Progenitor cell of endocrine pancreas (in vitro differentiated cells): ENCODE measurements at regions not wholly inside any gene's neighbourhood (a gene's known extent, or its start where the extent isn't known, plus 50 kb on each side); places are given as distances from the start of the nearest gene placed in this dataset.
"Not testable (repeated sequence)": the region's sequence is repeated elsewhere in the genome, so short reads cannot be mapped to it uniquely, and the experiment has no call there.

Experiments
- DNase-seq: peaks from one replicate; pipeline ENCODE4 v3.0.0; 2021; ENCODE audit warnings: low spot score; ENCODE audit not compliant: unreplicated experiment
- H3K27ac Mint-ChIP-seq: 2 replicates; pipeline ENCODE4 v1.8.0; 2021; ENCODE audit warnings: mild to moderate bottlenecking, moderate library complexity, mixed read lengths
- H3K27me3 Mint-ChIP-seq: 2 replicates; pipeline ENCODE4 v1.8.0; 2021; ENCODE audit warnings: mixed read lengths
- H3K36me3 Mint-ChIP-seq: 2 replicates; pipeline ENCODE4 v1.8.0; 2022; ENCODE audit warnings: mixed read lengths; ENCODE audit not compliant: insufficient read depth
- H3K4me1 Mint-ChIP-seq: 2 replicates; pipeline ENCODE4 v1.8.0; 2021; ENCODE audit warnings: low read depth, mixed read lengths
- H3K4me3 Mint-ChIP-seq: 2 replicates; pipeline ENCODE4 v1.8.0; 2021; ENCODE audit warnings: low read depth, mild to moderate bottlenecking, moderate library complexity, mixed read lengths
- H3K9me3 Mint-ChIP-seq: 2 replicates; pipeline ENCODE4 v1.8.0; 2021; ENCODE audit warnings: low read depth, mixed read lengths
- TF ChIP-seq, protein P1 (sequence below): fragments of 200-600 bp; sonication (generic); IDR thresholded peaks from one replicate; pipeline ENCODE4 v1.5.0; 2021; ENCODE audit warnings: antibody characterized with exemption, mild to moderate bottlenecking; ENCODE audit not compliant: unreplicated experiment

DNA sequence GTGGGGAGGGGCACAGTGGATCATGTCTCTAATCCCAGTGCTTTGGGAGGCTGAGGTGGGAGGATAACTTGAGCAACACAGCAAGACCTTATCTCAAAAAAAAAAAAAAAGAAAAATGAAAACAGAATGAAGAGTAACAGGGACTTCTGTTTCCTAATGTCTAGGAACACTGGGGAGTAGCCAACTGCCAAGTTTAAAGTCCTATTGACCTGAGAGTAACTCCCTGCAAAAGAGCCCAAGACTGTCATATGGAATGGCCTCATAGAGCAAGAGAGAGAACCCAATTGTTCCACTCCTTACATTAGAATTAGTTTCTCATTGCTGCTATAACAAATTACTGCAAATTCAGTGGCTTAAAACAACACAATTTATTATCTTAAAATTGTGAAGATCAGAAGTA, 881.4 kb upstream of the ROBO1 start:
- Mint-ChIP-seq H3K4me1 (no peaks in the 10 kb centered on the region), H3K36me3 (peaks cover 2% of the 10 kb centered on the region), H3K9me3 (peaks cover 7% of the 10 kb centered on the region), H3K27me3 (no peaks in the 10 kb centered on the region), H3K27ac (no peak overlapping the region), H3K4me3 (no peak overlapping the region)
- no peak for DNase-seq
- TF ChIP-seq, protein P1, sequence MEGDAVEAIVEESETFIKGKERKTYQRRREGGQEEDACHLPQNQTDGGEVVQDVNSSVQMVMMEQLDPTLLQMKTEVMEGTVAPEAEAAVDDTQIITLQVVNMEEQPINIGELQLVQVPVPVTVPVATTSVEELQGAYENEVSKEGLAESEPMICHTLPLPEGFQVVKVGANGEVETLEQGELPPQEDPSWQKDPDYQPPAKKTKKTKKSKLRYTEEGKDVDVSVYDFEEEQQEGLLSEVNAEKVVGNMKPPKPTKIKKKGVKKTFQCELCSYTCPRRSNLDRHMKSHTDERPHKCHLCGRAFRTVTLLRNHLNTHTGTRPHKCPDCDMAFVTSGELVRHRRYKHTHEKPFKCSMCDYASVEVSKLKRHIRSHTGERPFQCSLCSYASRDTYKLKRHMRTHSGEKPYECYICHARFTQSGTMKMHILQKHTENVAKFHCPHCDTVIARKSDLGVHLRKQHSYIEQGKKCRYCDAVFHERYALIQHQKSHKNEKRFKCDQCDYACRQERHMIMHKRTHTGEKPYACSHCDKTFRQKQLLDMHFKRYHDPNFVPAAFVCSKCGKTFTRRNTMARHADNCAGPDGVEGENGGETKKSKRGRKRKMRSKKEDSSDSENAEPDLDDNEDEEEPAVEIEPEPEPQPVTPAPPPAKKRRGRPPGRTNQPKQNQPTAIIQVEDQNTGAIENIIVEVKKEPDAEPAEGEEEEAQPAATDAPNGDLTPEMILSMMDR = no peak

DNA sequence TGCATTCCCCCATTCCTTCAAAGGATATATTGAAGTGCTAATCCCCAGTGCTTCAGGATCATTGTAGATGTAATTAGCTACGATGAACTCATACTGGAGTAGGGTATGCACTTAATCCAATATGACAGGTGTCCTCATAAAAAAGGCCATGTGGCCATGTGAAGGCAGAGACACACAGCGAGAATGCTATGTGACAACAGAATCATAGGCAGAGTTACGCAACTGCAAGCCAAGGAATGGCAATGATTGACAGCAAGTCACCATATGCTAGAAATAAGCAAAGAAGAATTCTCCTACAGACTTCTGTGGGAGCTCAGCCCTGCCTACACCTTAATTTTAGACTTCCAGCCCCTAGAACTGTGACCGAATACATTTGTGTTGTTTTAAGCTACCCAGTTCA, 875.6 kb upstream of the ROBO1 start:
- Mint-ChIP-seq H3K9me3 (peaks cover 8% of the 10 kb centered on the region), H3K4me1 (no peaks in the 10 kb centered on the region), H3K4me3 (no peak overlapping the region), H3K27me3 (no peaks in the 10 kb centered on the region), H3K36me3 (no peaks in the 10 kb centered on the region), H3K27ac (no peak overlapping the region)
- TF ChIP-seq, protein P1 = no peak
- DNase-seq = no peak

DNA sequence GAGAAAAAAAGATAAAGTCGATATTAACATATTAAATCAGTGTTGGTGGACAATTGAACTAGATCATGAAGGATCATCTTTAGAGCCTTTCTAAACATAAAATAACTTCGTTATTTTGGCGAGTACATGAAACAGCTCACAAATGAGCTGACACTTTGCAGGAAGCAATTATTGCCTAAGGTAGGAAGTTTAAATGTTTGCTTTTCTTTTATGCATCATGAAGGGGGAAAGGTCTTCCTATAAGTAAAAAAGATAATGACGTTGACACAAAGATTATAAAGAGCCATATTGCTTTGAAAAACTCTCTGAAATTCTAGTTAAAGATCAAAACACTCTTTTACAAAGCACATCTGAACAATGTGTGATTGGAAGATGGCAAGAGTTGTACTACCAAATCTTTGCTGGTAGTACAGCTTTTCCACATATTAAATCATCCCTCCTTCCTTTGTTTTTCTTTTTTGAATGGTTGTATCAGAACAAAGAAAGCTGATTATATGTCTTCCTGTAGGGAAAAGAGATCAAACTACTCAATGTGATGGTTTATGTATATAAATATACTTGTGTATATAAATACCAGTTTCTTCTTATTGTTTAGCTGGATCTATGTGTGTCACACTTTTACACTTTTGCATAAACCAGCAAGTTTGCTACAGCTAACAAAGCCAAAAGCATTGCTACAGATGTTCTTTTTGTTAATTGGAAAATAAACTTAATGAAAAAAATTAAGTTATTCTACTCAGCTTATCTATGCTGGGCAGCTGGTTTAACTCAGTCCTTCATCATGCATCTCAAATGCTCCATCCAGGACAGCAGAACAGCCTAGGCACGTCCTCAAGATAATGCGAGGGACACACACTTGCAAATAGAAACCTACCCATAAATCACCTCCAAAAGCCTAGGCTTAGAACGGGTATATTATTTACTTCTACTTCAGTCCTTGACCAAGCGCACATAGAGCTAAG, 850.8 kb upstream of the ROBO1 start:
- H3K9me3 Mint-ChIP-seq = no peaks in the 10 kb centered on the region
- H3K4me3 Mint-ChIP-seq = no peak overlapping the region
- no peak overlapping the region for H3K27ac Mint-ChIP-seq
- TF ChIP-seq, protein P1 = no peak
- H3K36me3 Mint-ChIP-seq = no peaks in the 10 kb centered on the region
- H3K4me1 Mint-ChIP-seq = peaks cover 3% of the 10 kb centered on the region
- H3K27me3 Mint-ChIP-seq = no peaks in the 10 kb centered on the region
- DNase-seq = no peak

DNA sequence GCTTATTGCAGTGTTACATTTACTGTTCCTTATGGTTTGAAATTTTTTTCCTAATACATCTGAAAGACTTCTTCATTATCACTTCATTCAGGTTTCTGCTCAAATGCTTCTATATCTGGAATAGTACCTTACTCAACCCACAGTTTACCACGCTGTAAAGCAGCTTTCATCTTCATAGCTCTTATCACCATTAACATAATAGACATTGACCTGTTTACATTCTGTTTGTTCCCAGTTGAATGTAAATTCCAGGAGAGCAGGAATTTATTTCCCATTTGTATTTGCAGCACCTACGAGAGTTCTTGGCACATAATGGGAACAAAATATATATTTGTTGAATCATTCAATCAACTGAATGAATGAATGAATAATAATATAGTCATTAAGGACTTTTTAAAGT, 844.6 kb upstream of the ROBO1 start:
- peaks cover 10% of the 10 kb centered on the region for H3K4me1 Mint-ChIP-seq
- no peaks in the 10 kb centered on the region for H3K36me3 Mint-ChIP-seq
- H3K4me3 Mint-ChIP-seq = no peak overlapping the region
- DNase-seq = no peak
- H3K27me3 Mint-ChIP-seq = peaks cover 7% of the 10 kb centered on the region
- H3K27ac Mint-ChIP-seq = no peak overlapping the region
- TF ChIP-seq, protein P1 = no peak
- no peaks in the 10 kb centered on the region for H3K9me3 Mint-ChIP-seq

DNA sequence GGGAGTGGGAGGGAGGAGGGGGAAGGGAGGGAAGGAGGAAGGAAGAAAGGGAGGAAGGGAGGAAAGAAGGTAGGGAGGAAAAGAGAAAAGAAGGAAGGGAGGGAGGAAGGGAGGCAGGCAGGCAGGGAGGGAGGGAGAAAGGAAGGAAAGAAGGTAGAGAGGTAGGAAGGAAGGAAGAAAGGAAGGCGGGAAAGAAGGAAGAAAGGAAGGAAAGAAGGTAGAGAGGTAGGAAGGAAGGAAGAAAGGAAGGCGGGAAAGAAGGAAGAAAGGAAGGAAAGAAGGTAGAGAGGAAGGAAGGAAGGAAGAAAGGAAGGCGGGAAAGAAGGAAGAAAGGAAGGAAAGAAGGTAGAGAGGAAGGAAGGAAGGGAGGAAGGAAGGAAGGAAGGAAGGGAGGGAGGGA, 840.3 kb upstream of the ROBO1 start:
- not testable (repeated sequence) for H3K4me3 Mint-ChIP-seq, H3K9me3 Mint-ChIP-seq

DNA sequence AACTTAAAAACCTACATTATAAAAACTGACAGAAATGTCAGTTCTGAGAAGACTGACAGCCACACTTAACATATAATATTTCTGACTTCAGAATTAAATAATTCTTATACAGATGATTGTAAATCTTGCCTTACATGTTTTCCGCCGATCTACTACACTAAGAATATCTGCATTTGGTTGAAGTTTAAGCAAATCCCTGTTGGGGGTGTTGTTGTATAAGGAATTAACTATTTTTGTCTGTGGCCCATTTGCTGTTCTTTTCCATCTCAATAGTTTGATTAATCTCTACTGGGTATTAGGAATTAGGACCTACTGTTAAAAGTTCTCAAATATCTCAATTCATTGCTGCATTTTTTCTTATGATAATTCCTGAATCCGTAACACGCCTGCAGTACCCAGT, 838.3 kb upstream of the ROBO1 start:
- no peak overlapping the region for H3K27ac Mint-ChIP-seq
- DNase-seq = no peak

More for the DNA sequence above, 840.3 kb upstream of the ROBO1 start:
- not testable (repeated sequence) for H3K27me3 Mint-ChIP-seq, H3K27ac Mint-ChIP-seq, DNase-seq, H3K36me3 Mint-ChIP-seq
- peaks cover 10% of the 10 kb centered on the region for H3K4me1 Mint-ChIP-seq

More for the DNA sequence above, 838.3 kb upstream of the ROBO1 start:
- no peak overlapping the region for H3K4me3 Mint-ChIP-seq
- H3K27me3 Mint-ChIP-seq = no peaks in the 10 kb centered on the region
- TF ChIP-seq, protein P1 = peak; percentile 33
- H3K4me1 Mint-ChIP-seq = peaks cover 1% of the 10 kb centered on the region
- H3K9me3 Mint-ChIP-seq = no peaks in the 10 kb centered on the region
- no peaks in the 10 kb centered on the region for H3K36me3 Mint-ChIP-seq
